HCT116 (cell line): ENCODE measurements at regions not wholly inside any gene's neighbourhood (a gene's known extent, or its start where the extent isn't known, plus 50 kb on each side); places are given as distances from the start of the nearest gene placed in this dataset.

Source experiments
- EZH2phosphoT487 ChIP-seq: fragments of 200-600 bp; IDR thresholded peaks from 2 replicates; pipeline ENCODE4 v1.6.1; 2018; ENCODE audit warnings: antibody characterized with exemption, borderline replicate concordance
- POLR2A ChIP-seq: IDR thresholded peaks from 2 replicates; pipeline ENCODE4 v1.7.0; 2011; ENCODE audit warnings: borderline replicate concordance; ENCODE audit not compliant: insufficient read depth, insufficient read length; ENCODE audit errors: extremely low read depth

- no peak for TF ChIP-seq POLR2A
- no peak for TF ChIP-seq EZH2phosphoT487
Observed at GRCh38 chr5:14060218-14060617, 82.9 kb upstream of the TRIO start.
